HG03442 (cell line): ENCODE measurements at regions not wholly inside any gene's neighbourhood (a gene's known extent, or its start where the extent isn't known, plus 50 kb on each side); places are given as distances from the start of the nearest gene placed in this dataset.

Experiments used
- ATAC-seq: cut with Tn5 transposase; IDR thresholded peaks from one replicate; pipeline ENCODE4 v1.9.1; 2021; ENCODE audit warnings: mild to moderate bottlenecking, moderate library complexity; ENCODE audit not compliant: unreplicated experiment

GRCh38 chr2:66689456-66690051 is 254.6 kb downstream of the MEIS1 start:
- no peak for ATAC-seq

DNA sequence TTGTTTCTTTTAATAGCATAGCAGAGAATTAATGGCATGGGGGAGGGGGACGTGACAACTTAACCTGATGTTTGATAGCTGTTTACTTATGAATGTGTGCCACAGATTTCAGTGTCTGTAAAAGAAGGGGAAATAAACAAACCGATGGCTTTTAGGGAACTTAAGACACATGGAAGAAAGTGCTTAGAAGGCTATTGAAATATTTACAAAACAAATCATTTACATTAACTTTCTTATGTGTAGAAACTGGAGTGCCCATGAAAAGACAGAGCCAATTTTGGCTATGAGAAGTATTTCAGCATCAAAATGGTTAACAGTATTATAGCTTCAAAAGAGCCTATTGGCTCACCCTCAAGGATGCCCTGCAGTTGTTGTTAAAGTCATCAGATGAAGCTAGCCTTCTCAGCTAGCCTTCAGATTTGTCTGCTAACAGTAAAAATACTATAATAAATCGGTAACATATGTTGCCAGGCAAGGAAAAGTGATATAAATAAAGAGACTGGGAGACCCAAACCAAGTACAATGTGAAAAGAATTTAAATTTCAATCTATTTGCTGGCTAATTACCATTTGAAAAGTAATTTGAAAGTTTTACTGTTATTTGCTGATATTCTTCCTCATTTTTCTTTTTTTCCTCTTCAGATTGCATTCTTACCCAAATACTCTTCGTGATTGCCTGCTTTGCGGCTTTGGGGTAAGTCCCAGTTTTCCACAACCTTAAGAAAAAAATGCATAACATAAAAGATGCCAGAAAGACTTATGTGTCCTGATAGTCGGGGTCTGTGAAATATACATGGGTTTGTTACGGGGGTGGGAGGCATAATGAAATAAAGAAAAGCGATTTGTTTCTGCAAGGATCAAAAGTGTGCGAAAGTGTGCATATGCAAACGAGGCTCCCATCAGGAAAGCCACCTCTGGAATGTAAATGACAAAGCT is 256.4 kb downstream of the MEIS1 start:
- no peak for ATAC-seq

DNA sequence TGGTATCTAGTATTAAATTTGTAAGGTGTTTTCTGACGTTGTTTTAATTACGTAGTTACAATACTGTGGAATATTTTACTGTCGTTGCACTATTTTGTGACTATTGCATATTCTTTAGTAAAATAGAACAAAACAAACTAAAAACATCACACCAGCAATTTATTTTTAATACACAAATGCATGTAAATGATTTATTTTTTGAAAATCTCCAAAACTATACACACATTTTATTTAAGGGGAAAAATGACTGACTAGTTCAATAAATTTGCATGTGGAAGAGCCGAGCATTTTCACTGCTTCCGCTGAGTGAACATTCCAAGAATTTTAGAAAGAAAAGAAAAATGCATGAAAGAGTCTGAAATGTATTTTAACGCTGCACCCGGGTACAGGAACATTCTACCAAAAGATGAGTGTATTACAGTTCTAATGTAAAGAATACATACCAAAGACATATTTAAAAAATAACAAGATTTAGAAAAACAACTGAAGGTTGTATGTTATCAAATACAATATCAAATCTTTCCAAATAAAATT is 257.7 kb downstream of the MEIS1 start:
- ATAC-seq: no peak

GRCh38 chr2:66693076-66693965 is 258.4 kb downstream of the MEIS1 start:
- no peak for ATAC-seq

- no peak for ATAC-seq
Measured at GRCh38 chr2:66694087-66694860, 259.3 kb downstream of the MEIS1 start.

DNA sequence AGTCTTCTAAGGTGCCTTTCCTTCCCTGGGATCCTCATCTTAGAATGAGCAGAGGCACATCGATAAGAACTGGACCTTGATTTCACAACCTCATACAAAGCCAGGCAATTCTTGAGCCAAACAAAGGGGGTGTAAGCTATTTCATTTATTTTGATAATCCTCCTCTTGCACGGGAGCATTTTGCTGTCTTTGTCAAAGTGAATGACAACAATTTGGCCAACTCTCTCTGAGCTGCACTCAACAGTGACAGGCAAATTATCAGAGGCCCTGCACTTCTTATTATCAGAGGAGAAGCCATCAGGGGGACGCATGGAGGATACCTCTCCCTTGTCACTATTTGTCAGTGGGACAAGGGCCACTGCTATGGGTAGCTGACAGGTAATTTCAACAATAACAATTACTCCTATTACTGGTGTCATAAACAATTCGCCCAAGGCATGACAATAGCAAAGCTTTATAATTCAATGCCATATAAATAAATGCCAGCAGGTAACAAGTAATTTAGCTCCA is 260.4 kb downstream of the MEIS1 start:
- ATAC-seq: no peak

DNA sequence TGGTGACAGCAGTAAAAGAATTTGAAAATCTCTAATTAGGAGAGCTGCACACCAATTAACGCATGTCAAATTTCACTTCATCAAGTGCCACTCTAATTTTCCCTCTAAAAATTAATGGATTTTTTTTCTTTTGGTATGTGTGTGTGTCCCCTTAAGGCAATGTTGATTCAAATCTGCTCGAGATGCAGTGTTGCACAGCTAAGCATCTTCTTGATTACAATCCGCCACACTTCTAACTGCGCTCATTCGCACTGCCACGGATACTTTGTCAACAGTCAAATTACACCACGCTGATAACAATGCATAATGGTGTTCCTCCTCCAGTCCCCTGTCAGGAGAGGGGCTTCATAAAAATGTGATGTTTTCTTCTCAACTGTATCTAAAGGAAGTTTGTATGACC is 261.4 kb downstream of the MEIS1 start:
- no peak for ATAC-seq

GRCh38 chr2:66696886-66697285 is 262.0 kb downstream of the MEIS1 start:
- ATAC-seq: no peak

GRCh38 chr2:66697366-66697765 is 262.4 kb downstream of the MEIS1 start:
- ATAC-seq: no peak

DNA sequence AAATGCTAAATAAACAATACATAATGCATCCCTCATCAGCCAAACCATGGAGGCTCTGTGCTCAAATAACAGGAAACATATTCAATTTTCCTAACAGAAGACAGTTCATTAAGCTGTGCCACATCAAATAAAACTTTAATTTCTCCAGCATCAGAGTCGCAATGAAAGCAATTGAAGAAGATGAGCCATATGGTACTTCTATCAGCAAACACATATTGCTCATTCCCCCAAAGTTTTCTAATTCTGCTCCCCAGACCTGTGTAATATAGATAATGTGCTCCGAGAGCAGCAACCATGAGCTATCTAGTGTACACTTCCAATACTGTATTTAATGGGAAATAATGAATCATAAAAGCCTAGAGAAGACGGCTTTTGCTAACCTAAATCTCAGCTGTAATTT is 263.2 kb downstream of the MEIS1 start:
- ATAC-seq: no peak

DNA sequence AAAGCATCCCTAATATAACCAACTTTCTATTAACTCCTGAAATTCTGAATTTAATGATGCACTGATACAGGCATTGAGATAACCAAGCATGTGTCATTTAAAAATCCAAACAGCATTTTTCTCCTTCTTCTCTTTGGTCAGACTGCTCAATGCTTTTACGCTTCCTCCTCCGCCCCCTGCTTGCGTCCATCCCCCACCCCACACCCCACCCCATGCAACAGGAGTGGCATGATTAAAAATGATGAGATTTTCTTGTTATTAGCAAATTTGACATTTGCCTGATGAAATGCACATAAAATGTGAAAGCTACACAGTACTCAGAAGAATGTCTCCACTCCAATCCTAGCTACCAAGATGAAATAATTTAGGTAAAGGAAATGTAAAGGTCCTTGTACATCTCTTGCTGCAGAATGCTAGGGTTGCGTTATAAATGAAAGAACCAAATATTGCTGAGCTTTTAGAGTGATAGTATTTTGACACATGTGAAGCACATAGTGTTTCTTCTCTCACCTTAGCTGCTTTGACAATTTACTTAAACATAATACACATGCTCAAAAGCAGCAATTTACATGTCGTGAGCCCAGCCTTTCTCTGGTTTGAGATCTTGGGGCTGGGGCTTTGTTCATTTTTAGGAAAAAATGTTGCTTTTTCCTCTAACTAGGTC is 263.8 kb downstream of the MEIS1 start:
- ATAC-seq: no peak

GRCh38 chr2:66699416-66699792 is 264.5 kb downstream of the MEIS1 start:
- no peak for ATAC-seq

DNA sequence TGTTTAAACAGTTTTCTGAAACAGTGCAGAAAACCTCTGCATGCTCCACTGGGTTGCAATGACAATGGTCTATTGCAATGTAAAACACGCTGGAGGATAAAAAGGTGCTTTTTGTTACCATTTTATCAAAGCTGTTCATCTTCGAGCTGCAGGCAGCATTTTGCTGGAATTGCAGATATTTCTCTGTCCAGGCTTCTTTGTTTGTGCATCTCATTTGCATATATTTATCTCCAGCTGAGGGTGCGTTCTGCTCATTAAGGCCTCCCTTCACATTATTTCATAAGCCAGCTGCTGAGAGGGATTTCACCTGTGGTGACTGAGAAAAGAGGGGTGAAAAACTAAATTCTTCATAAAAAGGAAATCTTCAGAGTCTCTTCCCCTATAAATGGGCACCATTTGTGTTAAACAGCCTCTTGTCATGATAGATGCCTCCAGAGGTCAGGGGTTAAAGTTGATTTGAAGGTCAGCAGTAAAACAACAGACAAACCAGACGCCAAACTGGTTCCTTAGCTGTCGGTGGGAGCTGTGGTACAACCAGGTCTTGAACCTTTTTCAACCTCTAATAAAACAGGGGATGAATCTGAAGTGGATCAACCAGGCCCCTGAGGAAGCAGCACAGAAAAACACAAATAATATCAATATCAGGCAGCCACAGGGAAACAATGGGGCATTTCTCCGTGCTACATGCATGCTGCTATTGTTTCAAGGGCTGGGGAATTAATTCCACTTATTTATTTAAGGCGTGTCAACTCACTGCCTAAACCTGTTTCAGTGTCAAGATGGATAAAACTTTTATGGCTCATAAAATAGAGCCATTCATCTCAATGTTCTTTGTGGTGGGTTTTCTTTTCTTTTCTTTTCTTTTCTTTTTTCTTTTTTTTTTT is 265.1 kb downstream of the MEIS1 start:
- ATAC-seq: no peak

DNA sequence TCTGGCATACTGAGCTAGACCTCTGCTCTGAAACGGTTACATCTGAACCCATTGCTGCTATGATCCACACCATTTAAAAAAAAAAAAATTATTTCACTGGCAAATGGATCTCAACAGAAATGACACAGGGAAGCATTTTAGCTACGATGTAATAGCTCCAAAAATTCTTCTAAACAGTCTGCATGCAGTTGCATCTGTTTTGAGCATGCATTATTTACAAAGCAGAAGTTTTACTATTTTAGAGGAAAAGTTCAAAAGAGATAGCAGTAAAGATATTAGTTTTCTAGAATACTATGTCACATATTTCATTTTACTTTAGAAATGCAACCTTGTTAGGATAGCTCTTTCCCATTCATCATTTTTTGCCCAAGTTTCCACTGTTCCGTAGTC is 265.7 kb downstream of the MEIS1 start:
- no peak for ATAC-seq

- no peak for ATAC-seq
Measured at GRCh38 chr2:66701251-66701650, 266.3 kb downstream of the MEIS1 start.

- no peak for ATAC-seq
Measured at GRCh38 chr2:66701656-66702055, 266.7 kb downstream of the MEIS1 start.

DNA sequence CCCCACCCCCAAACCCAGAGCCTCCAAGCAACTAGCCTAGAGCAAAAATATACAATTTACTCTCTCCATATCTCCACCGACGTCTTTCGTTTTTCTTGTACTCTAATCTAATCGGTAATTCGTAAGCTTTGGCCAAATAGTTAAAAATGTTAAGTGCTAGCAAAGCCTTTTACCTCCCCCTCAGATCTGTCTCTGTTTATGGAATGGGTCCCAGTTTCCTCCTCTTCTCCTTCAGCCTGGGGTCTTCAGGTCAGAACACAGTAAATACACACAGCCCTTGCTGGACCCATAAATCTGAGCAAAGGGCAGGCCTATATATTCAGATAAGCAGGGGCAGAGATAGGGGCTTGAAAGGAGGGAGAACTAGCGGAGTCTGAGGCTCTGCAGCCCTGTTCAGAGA is 267.4 kb downstream of the MEIS1 start:
- no peak for ATAC-seq

GRCh38 chr2:66704786-66705185 is 269.9 kb downstream of the MEIS1 start:
- no peak for ATAC-seq

GRCh38 chr2:66714610-66715009 is 279.7 kb downstream of the MEIS1 start:
- ATAC-seq: no peak
